OCI-LY3 (cell line): ENCODE measurements at regions not wholly inside any gene's neighbourhood (a gene's known extent, or its start where the extent isn't known, plus 50 kb on each side); places are given as distances from the start of the nearest gene placed in this dataset.

Experiments used
- H2AFZ ChIP-seq: fragments of 200-600, 300-600 bp; shearing (Covaris generic); 2 replicates; pipeline ENCODE4 v1.6.0; 2014; ENCODE audit warnings: antibody characterized with exemption, low read depth, low read length
- H3K27ac ChIP-seq: fragments of 200-600, 300-600 bp; sonication (generic); 2 replicates; pipeline ENCODE4 v1.5.1; 2014; ENCODE audit warnings: mild to moderate bottlenecking, low read length, moderate library complexity, mixed read lengths
- H3K27me3 ChIP-seq: fragments of 200-600, 300-600 bp; sonication (generic); 2 replicates; pipeline ENCODE4 v1.6.1; 2014; ENCODE audit warnings: low read depth, low read length, mixed read lengths
- H3K36me3 ChIP-seq: fragments of 200-600, 300-600 bp; sonication (generic); replicated peaks from 2 replicates; pipeline ENCODE3; 2014; ENCODE audit warnings: low read depth, low read length, mixed read lengths
- H3K4me1 ChIP-seq: fragments of 300-600, 200-600 bp; sonication (generic); 2 replicates; pipeline ENCODE4 v1.6.1; 2014; ENCODE audit warnings: low read length, mixed read lengths
- H3K4me2 ChIP-seq: fragments of 200-600, 300-600 bp; sonication (generic); 2 replicates; pipeline ENCODE4 v1.6.1; 2014; ENCODE audit warnings: low read length, mixed read lengths
- H3K4me3 ChIP-seq: fragments of 300-600, 200-600 bp; sonication (generic); 2 replicates; pipeline ENCODE4 v1.5.1; 2014; ENCODE audit warnings: antibody characterized with exemption, mild to moderate bottlenecking, low read length, moderate library complexity
- H3K79me2 ChIP-seq: fragments of 300-600, 200-600 bp; shearing (Covaris generic); 2 replicates; pipeline ENCODE4 v1.6.1; 2014; ENCODE audit warnings: mild to moderate bottlenecking, low read length, mixed read lengths
- H3K9ac ChIP-seq: fragments of 300-600, 200-600 bp; shearing (Covaris generic); 2 replicates; pipeline ENCODE4 v1.6.0; 2014; ENCODE audit warnings: mild to moderate bottlenecking, low read length, moderate library complexity
- H3K9me3 ChIP-seq: fragments of 200-600, 300-600 bp; shearing (Covaris generic); 2 replicates; pipeline ENCODE4 v1.6.1; 2014; ENCODE audit warnings: low read length, mixed read lengths; ENCODE audit not compliant: insufficient read depth
- H4K20me1 ChIP-seq: fragments of 200-600, 300-600 bp; sonication (generic); 2 replicates; pipeline ENCODE4 v1.6.1; 2016; ENCODE audit warnings: low read length, mixed read lengths; ENCODE audit not compliant: insufficient read depth
- CTCF ChIP-seq: fragments of 200-600, 300-600 bp; sonication (generic); IDR thresholded peaks from 2 replicates; pipeline ENCODE4 v1.5.1; 2014; ENCODE audit warnings: antibody characterized with exemption, low read length, low read depth
- EZH2phosphoT487 ChIP-seq: fragments of 200-600 bp; shearing (Covaris generic); IDR thresholded peaks from 2 replicates; pipeline ENCODE4 v1.6.1; 2018; ENCODE audit warnings: antibody characterized with exemption, mixed run types, low read depth

DNA sequence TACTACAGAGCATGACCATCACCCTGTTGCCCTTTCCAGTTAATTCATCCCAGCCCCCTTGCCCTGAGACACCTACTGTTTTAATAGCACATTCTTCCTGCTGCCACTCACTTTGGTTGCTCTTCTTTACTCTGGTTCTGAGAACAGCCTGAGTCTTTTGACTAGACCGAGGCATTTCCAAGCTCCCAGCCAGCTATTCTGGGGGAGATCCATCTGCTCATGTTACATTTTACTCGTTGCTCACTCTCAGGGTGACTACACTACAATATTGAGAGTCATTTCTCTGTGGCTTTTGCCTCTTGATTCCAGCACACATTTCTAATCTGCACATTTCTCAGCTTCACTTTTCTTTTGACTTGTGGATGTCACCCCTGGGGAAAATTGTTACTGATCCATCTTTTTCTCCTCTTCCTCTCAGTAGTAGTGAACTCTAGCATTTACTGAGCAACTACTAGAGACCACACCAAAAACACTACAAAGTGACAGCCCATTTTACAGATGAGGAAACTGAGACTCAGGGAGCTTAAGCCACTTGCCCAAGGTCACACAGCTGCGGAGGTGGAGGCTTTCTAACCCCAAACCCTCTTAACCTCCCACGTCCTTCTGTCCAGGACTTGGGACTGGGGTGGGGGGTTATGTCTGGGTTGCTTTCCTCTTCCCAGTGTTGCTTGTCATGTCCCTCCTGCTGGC is 117.8 kb downstream of the C11orf91 start:
- no peak for TF ChIP-seq CTCF
- TF ChIP-seq EZH2phosphoT487, result no peak
- H3K36me3 ChIP-seq, result no peaks in the 10 kb centered on the region
- peaks cover 40% of the 10 kb centered on the region for H3K27me3 ChIP-seq
- H3K9ac ChIP-seq, result no peak overlapping the region
- no peak overlapping the region for H3K4me3 ChIP-seq
- no peak overlapping the region for H3K27ac ChIP-seq
- no peak overlapping the region for H3K4me2 ChIP-seq
- H3K4me1 ChIP-seq, result no peaks in the 10 kb centered on the region
- H4K20me1 ChIP-seq, result no peaks in the 10 kb centered on the region
- no peaks in the 10 kb centered on the region for H3K9me3 ChIP-seq
- H3K79me2 ChIP-seq, result no peaks in the 10 kb centered on the region
- H2AFZ ChIP-seq, result no peak overlapping the region

DNA sequence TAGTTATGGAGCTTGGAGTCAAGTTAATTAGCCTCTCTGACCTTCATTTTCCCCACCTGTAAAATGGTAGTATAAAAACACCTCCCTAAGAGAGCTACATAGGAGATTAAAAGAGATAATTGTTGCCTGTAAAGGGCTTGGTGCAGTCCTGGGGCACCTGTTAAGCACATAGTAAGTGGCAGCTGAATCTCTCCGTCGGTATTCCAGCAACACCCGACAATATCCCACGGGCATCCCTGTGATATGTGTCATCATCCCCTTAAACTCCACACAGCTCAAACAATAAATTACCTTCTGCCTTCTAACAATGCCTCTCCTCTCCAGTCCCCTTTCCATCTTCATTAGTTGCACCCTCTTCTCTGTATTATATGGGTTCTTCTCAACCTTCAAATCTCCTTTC is 121.5 kb downstream of the C11orf91 start:
- TF ChIP-seq CTCF (no peak), EZH2phosphoT487 (no peak)
- H2AFZ ChIP-seq, result no peak overlapping the region
- peaks cover 15% of the 10 kb centered on the region for H3K4me1 ChIP-seq
- no peaks in the 10 kb centered on the region for H3K79me2 ChIP-seq
- H3K4me2 ChIP-seq, result no peak overlapping the region
- H3K27ac ChIP-seq, result no peak overlapping the region
- H3K27me3 ChIP-seq, result peaks cover 58% of the 10 kb centered on the region
- H4K20me1 ChIP-seq, result no peaks in the 10 kb centered on the region
- no peak overlapping the region for H3K9ac ChIP-seq
- no peak overlapping the region for H3K4me3 ChIP-seq
- no peaks in the 10 kb centered on the region for H3K36me3 ChIP-seq
- no peaks in the 10 kb centered on the region for H3K9me3 ChIP-seq

DNA sequence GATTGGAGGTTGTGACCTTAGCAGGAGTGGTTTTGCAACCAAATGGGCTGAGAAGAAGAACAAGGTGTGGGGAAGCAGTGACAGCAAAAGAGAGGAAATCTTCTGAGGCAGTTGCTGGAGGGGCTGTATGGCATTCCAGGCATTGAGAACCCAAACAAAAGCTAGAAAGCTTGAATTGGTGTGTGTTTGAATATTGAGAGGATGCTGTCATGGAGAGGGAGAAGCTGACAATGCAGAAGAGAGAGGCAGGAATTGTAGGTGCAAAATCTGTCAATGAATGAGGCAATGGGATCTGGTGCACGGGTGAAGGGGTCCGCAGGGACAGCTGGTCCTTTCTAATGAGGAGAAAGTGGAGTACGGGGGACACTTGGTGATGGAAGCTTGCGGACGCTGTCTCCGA is 123.4 kb downstream of the C11orf91 start:
- no peak overlapping the region for H3K4me3 ChIP-seq
- H3K9me3 ChIP-seq, result no peaks in the 10 kb centered on the region; the same call in 1 of the 2 replicates
- no peak overlapping the region for H2AFZ ChIP-seq
- no peaks in the 10 kb centered on the region for H4K20me1 ChIP-seq
- H3K9ac ChIP-seq, result no peak overlapping the region
- TF ChIP-seq EZH2phosphoT487 (no peak), CTCF (no peak)
- no peaks in the 10 kb centered on the region for H3K36me3 ChIP-seq
- no peak overlapping the region for H3K4me2 ChIP-seq
- H3K4me1 ChIP-seq, result peaks cover 15% of the 10 kb centered on the region
- H3K27ac ChIP-seq, result no peak overlapping the region
- peaks cover 50% of the 10 kb centered on the region for H3K27me3 ChIP-seq
- H3K79me2 ChIP-seq, result no peaks in the 10 kb centered on the region

DNA sequence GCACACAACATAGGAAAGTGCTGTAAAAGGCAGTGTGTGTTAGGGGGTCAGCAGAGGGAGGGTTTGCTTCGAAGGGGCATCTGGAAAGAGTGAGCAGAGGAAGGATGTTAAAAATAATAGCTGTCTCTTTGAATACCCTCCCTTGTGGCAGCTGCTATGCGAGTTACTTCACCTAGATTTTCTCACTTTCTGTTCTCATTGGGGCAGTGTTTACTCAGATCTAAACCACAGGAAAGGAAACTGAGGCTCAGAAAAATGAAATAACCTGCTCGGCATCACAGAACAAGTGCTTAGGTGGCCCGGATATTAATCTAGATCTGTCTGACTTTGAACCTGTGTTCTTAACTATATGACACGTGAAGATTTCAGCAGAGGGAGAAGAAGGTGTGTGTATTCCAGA is 125.3 kb downstream of the C11orf91 start:
- H3K27ac ChIP-seq, result no peak overlapping the region
- peak overlapping the region; percentile 32 for H3K4me3 ChIP-seq
- peak overlapping the region; percentile 65 for H3K4me2 ChIP-seq
- H3K79me2 ChIP-seq, result no peaks in the 10 kb centered on the region
- H2AFZ ChIP-seq, result no peak overlapping the region
- H3K36me3 ChIP-seq, result no peaks in the 10 kb centered on the region
- peaks cover 41% of the 10 kb centered on the region for H3K27me3 ChIP-seq
- H4K20me1 ChIP-seq, result no peaks in the 10 kb centered on the region
- H3K9me3 ChIP-seq, result no peaks in the 10 kb centered on the region; the same call in 1 of the 2 replicates
- H3K9ac ChIP-seq, result no peak overlapping the region
- peaks cover 15% of the 10 kb centered on the region for H3K4me1 ChIP-seq
- TF ChIP-seq CTCF (no peak), EZH2phosphoT487 (no peak)
